ENCODE measurements at regions not wholly inside any gene's neighbourhood (a gene's known extent, or its start where the extent isn't known, plus 50 kb on each side); places are given as distances from the start of the nearest gene placed in this dataset.
"Not testable (repeated sequence)": the region's sequence is repeated elsewhere in the genome, so short reads cannot be mapped to it uniquely, and the experiment has no call there.

- no peak for DNase-seq (ENCODE audit: low read depth in 2 of 3, low spot score in 2 of 3)
These were observed 117.7 kb downstream of the TMEM167A start for GRCh38 chr5:82959466-82959865.

DNA sequence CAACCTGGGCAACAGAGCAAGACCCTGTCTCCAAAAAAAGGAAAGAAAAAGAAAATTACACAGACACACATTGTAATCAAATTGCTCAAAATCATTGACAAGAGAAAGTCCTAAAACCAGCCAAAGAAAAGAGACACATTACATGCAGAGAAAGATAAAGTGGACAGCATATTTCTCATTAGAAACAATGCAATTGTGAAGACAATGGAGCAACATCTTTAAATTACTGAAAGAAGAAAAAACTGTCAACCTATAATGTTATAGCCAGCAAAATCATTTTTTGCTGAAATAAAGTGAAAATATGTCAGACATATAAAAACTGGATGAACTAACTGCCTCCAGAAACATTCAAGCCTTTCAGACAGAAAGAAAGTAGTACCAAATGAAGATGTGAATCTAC is 120.6 kb downstream of the TMEM167A start:
- peak in 1 of 3 donors; percentile 17 for DNase-seq (ENCODE audit: low read depth in 2 of 3, low spot score in 2 of 3)

GRCh38 chr5:82952326-82952725 is 124.9 kb downstream of the TMEM167A start:
- no peak for DNase-seq (ENCODE audit: low read depth in 2 of 3, low spot score in 2 of 3)

DNA sequence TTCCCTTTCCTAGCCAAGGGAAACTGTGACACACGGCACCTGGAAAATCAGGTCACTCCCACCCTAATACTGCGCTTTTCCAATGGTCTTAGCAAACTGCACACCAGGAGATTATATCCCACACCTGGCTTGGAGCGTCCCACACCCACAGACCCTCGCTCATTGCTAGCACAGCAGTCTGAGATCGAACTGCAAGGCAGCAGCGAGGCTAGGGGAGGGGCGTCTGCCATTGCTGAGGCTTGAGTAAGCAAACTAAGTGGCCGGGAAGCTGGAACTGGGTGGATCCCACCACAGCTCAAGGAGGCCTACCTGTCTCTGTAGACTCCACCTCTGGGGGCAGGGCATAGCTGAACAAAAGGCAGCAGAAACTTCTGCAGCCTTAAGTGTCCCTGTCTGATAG is 132.9 kb downstream of the TMEM167A start:
- DNase-seq (ENCODE audit: low read depth in 2 of 3, low spot score in 2 of 3) = not testable (repeated sequence)

- DNase-seq (ENCODE audit: low read depth in 2 of 3, low spot score in 2 of 3) = peak in 2 of 3 donors; percentile 9 to 67
These were observed 134.9 kb downstream of the TMEM167A start for GRCh38 chr5:82942083-82942881.

GRCh38 chr5:82938901-82939725 is 138.1 kb downstream of the TMEM167A start:
- DNase-seq (ENCODE audit: low read depth in 2 of 3, low spot score in 2 of 3) = no peak

DNA sequence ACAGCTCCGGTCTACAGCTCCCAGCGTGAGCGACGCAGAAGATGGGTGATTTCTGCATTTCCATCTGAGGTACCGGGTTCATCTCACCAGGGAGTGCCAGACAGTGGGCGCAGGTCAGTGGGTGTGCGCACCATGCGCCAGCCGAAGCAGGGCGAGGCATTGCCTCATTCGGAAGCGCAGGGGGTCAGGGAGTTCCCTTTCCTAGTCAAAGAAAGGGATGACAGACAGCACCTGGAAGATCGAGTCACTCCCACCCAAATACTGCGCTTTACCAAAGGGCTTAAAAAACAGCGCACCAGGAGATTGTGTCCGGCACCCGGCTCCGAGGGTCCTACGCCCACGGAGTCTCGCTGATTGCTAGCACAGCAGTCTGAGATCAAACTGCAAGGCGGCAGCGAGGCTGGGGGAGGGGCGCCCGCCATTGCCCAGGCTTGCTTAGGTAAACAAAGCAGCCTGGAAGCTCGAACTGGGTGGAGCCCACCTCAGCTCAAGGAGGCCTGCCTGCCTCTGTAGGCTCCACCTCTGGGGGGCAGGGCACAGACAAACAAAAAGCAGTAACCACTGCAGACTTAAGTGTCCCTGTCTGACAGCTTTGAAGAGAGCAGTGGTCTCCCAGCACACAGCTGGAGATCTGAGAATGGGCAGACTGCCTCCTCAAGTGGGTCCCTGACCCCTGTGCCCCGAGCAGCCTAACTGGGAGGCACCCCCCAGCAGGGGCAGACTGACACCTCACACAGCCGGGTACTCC is 144.5 kb downstream of the TMEM167A start:
- DNase-seq (ENCODE audit: low read depth in 2 of 3, low spot score in 2 of 3) = not testable (repeated sequence)

GRCh38 chr5:82931110-82931509 is 146.1 kb downstream of the TMEM167A start:
- DNase-seq (ENCODE audit: low read depth in 2 of 3, low spot score in 2 of 3) = no peak

DNA sequence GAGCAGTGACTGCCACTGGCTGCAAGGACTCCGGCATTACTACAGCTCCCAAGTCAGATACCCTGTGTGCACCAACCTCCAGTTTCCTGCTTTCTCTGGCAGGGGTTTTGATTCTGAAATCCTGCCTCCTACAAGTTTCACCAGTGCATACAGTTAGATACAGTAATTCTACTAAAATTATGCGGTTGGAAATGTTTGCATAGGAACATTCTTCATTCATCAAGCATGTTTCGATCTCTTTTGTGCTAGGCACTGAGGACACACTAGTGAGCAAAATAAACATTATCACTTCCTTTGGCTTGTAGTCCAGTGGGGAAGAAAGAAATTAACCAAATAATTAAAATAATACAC is 152.2 kb downstream of the TMEM167A start:
- no peak for DNase-seq (ENCODE audit: low read depth in 2 of 3, low spot score in 2 of 3)

DNA sequence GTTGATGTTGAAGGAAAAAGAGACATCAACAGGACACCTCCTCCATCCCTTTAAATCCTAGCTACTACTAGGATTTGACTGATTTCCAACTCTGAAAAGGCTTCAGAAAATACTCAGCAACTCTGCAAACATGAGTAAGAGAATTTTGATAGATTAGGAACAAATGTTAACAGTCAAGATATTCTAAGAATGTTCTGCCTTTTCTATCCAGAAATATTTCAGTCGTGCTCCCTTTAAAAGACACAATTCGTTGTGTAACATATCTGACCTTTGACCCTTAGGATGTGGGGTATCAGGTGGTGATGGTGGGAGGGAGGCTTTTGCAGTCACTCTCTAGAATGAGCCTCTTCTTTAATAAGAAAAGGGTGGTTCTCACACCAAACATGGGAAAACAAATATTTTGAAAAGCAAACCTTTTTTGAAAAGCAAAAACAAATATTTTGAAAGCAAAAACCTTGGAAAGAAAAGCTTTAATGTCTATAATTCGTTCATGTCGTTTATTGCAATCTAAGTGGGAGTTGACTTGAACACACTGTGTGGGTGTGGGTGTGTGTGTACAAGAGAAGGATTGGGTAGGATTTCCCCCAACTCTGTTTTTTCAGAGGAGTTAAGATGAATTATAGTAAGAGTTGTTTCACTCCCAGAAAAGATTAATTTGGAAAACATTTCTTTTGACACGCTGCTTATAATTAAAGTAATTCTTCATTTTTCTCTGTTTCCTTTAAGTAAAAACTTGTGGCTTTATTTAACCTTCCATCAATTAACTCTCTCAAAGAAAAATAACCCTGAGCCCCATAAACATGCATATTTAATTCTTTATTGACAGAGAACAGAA is 152.8 kb downstream of the TMEM167A start:
- DNase-seq (ENCODE audit: low read depth in 2 of 3, low spot score in 2 of 3) = no peak

GRCh38 chr5:82922086-82922734 is 155.0 kb downstream of the TMEM167A start:
- no peak for DNase-seq (ENCODE audit: low read depth in 2 of 3, low spot score in 2 of 3)

GRCh38 chr5:82918311-82919031 is 158.7 kb downstream of the TMEM167A start:
- no peak for DNase-seq (ENCODE audit: low read depth in 2 of 3, low spot score in 2 of 3)

- no peak for DNase-seq (ENCODE audit: low read depth in 2 of 3, low spot score in 2 of 3)
These were observed 159.6 kb downstream of the TMEM167A start for GRCh38 chr5:82917584-82917983.

GRCh38 chr5:82913971-82914370 is 163.2 kb downstream of the TMEM167A start:
- no peak for DNase-seq (ENCODE audit: low read depth in 2 of 3, low spot score in 2 of 3)

DNA sequence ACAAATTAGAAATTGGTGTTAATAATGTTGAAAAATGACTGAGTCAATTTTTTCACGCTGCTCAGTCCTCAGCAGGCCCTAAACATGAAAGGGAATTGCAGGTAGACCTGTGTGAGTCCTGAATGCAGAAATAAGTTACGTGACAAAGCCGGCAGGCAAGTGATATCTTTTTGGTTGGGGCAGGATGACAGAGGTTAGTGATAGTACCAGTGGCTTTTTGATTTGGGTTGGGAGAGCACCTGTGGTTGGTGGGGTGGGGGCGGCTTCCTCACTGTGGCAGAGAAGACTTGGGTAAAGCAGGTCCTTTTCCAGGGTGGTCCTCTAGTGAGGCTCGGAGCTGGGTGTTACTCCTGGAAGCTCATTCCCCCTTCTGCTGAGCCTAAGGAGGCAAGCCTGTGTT is 164.7 kb downstream of the TMEM167A start:
- no peak for DNase-seq (ENCODE audit: low read depth in 2 of 3, low spot score in 2 of 3)

GRCh38 chr5:82911910-82912309 is 165.3 kb downstream of the TMEM167A start:
- DNase-seq (ENCODE audit: low read depth in 2 of 3, low spot score in 2 of 3) = no peak

DNA sequence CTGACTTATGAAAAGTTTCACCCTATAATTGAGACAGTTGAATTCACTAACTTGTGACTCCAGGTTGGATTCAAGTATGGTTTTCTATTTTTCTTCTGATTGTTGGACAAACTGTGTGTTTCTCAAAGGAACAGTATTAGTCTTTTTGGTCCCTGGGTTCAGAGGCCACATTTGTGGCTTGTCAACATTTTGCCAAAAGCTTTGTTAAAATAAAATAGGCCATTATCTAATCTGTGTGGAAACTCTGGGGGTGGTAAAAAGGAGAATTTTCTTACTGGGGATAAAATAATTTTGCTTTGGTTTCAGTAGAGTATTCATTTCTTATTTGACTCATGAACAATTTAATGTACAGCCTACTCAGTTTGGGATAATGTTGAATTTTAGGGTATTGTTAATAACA is 166.3 kb downstream of the TMEM167A start:
- no peak for DNase-seq (ENCODE audit: low read depth in 2 of 3, low spot score in 2 of 3)

GRCh38 chr5:82910491-82910890 is 166.7 kb downstream of the TMEM167A start:
- DNase-seq (ENCODE audit: low read depth in 2 of 3, low spot score in 2 of 3) = no peak

DNA sequence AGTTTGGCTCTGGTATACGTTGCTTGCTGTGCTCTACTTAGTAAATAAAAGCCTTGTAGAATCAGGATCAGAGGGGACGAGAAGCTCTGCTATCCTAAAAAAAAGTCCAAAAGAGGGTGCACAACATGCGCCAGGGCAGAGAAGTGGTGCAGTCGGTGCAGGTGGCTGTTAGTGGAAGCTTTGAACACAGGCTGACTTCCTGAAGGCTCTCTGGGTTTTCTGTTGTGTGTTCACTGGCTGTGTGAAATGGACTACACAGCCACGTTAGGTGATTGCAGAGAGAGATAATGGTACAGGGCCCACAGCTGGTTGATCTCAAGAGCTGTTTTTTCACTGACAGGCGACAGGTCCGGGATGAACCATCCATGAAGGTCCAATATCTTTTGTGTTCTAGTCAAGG is 167.4 kb downstream of the TMEM167A start:
- DNase-seq (ENCODE audit: low read depth in 2 of 3, low spot score in 2 of 3) = no peak
